CD4-positive, alpha-beta T cell treated with Interleukin-2 at 100 ng/mL for 4 hours (primary cell): ENCODE measurements at regions not wholly inside any gene's neighbourhood (a gene's known extent, or its start where the extent isn't known, plus 50 kb on each side); places are given as distances from the start of the nearest gene placed in this dataset.
"Not testable (repeated sequence)": the region's sequence is repeated elsewhere in the genome, so short reads cannot be mapped to it uniquely, and the experiment has no call there.

Source experiments
- DNase-seq: peaks from one replicate; pipeline ENCODE4 v3.0.0-alpha.2; 2020; ENCODE audit warnings: low spot score

GRCh38 chr2:144935736-144936135 lies 415.8 kb upstream of the ZEB2 start:
- no peak for DNase-seq

GRCh38 chr2:144935191-144935590 lies 415.3 kb upstream of the ZEB2 start:
- no peak for DNase-seq

DNA sequence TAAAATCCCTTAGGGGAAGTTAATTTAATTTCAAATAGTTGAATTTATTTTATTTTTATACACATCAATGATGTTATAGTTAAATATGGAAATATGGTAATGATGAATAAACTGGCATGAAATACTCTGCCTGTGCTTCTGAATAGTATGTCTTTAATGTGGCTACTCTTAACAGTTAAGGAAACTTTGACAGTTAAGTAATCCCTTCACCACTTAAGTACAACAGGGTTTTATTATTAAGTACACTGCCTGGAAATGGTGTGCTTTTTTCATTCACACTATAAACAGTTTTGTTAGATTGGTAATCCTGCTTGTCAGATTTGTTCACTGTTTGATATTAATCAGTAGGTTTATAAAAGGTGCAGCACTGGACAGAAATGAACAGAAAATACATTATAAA lies 412.0 kb upstream of the ZEB2 start:
- no peak for DNase-seq

- no peak for DNase-seq
Measured at GRCh38 chr2:144931480-144931879, 411.6 kb upstream of the ZEB2 start.

GRCh38 chr2:144927429-144927828 lies 407.5 kb upstream of the ZEB2 start:
- no peak for DNase-seq

DNA sequence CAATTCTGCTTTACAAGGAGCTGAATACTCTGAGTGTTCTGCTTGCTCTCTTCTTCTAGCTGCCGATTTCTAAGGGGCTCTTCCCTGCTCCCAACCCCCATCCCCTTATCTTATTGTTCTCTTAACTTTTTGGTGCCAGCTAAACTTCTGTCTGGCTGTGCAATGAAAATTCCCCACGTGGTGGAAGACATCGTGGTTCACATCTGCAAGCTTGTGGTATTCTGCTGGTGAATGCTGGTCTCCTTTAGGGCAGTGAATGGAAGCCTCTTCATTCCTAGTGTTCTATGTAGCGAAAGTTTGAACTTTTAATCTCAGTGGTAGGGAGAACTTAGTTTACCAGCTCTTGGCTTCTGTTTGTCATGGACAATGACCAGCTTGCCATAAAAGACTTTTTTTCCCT lies 406.0 kb upstream of the ZEB2 start:
- no peak for DNase-seq

DNA sequence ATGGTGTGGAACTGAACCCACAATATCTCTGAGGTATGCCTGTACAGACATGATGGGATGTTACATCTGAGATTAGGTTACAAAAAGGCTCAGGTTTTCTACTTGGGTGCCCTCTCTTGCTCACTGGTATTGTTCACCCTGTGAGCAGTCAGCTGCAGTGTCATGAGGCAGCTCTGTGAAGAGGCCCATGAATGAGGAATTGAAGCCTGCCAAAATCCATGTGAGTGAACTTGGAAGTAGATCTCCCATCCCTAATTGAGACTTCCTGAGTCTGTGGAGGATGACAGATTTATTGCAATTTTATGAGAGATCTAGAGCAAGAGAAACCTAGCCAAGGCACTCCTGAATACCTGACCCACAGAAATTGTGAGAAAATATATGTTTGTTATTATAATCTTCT lies 404.9 kb upstream of the ZEB2 start:
- no peak for DNase-seq

DNA sequence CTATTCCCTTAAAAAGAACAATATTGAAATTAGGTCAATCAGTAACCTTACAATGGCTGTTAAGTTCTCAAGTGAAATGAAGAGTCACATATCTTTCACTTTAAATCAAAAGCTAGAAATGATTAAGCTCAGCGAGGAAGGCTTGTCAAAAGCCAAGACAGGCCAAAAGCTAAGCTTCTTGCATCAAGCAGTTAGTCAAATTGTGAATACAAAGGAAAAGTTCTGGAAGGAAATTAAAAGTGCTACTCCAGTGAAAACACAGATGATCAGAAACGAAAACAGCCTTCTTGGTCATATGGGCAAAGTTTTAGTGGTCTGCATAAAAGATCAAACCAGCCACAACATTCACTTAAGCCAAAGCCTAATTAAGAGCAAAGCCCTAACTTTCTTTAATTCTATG lies 402.6 kb upstream of the ZEB2 start:
- no peak for DNase-seq

DNA sequence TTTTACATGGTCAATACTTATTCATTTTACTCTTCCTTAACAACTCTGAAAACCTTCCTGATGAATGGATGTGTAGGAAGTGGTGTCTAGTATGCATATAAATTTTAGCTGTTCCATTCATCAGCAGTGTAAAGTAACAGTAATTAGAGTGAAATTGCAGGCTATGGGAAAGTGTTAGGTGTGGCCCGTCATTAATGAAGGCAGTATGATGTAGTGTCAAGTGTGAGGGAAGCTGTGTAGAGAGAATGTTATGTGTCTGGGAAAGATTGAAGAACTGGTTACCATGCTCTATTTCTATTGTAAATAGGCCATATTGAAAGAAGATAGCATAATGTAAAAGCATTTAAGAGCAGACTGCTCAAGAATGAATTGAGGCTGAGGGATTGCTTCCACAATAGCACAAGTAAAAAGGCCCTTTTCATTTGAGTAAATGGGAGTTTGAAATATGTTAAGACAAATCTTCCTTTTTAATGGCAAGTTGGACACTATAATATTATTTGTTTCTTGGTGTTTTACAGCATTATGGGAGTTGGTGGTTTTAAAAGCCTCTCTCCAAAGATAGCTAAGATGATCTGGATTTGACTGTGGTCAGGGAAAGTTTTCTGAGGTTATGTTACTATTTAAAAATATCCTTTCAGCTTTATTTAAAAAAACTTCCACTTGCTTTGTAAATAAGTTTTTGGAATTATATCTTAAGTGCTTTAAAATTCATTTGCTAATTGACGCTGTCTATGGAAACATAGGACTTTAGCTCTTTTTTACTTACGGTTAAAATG lies 401.0 kb upstream of the ZEB2 start:
- no peak for DNase-seq

- no peak for DNase-seq
Measured at GRCh38 chr2:144914622-144915318, 394.9 kb upstream of the ZEB2 start.

- DNase-seq: no peak
Measured at GRCh38 chr2:144914113-144914512, 394.2 kb upstream of the ZEB2 start.

- DNase-seq: no peak
Measured at GRCh38 chr2:144912206-144912605, 392.3 kb upstream of the ZEB2 start.

GRCh38 chr2:144905956-144906355 lies 386.0 kb upstream of the ZEB2 start:
- DNase-seq: no peak

GRCh38 chr2:144904612-144905011 lies 384.7 kb upstream of the ZEB2 start:
- DNase-seq: no peak

GRCh38 chr2:144903045-144903444 lies 383.1 kb upstream of the ZEB2 start:
- not testable (repeated sequence) for DNase-seq

GRCh38 chr2:144901386-144901785 lies 381.5 kb upstream of the ZEB2 start:
- not testable (repeated sequence) for DNase-seq

- DNase-seq: no peak
Measured at GRCh38 chr2:144896341-144896740, 376.4 kb upstream of the ZEB2 start.

DNA sequence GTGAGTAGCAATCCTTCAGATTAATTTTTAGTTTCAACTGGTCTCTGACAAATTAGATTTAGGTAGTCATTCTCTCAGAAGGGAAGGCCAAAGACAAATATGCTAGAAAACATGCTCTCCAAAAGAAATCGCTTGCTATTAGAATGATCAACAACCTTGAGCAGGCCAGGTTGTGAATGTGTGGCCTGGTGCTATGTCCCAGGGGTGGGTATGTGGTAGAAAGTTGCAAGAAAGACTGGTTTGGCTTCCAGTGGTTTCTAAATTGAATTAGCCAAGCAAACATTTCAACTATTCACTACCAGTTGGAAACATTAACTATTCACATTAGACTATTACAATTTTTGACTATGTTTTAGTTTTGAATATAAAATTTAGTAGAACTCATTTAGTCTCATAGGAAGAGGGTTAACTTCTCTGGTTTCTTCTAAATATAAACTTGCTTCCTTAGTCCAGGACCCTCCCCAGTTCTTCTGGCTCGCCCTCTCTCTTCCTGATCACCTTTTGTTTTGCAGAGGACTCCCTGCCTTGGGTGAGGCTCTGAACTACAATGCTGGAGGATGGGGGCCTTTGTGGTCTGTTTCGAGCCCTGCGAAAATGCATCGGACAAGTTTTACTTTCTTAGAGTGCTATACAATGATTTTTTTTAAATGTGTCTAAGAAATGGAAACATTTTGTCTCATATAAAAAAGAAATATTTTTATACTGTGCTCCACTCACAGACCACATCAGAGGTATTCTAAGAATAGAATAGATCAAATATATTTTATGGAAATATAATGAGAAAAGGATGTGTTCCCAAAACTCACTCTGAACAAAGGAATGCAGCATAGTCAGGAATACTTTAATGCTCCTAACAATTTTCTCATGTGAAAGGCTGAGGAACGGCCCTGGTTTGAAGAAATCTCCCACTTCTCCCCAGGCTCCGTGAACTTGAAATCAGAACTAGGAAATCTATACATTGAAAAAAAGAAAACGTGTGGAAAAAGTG lies 375.0 kb upstream of the ZEB2 start:
- DNase-seq: no peak

DNA sequence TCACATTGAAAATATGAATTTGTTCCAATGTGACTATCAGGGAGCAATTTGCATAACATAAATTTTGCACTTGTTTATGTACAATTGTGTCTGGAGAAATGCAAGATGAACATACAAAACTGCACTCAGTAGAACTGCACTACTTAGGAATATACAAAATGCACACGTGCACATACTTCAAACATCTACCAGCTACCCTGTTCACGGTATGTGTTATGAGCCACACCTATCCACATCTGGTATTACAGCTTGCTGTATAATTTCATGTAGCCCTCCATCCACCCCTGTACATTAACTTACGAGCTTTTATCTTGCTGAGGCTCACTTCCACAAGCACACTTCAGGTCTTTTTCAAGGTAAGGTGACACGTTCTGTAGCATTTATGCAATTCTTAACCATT lies 373.5 kb upstream of the ZEB2 start:
- DNase-seq: no peak

DNA sequence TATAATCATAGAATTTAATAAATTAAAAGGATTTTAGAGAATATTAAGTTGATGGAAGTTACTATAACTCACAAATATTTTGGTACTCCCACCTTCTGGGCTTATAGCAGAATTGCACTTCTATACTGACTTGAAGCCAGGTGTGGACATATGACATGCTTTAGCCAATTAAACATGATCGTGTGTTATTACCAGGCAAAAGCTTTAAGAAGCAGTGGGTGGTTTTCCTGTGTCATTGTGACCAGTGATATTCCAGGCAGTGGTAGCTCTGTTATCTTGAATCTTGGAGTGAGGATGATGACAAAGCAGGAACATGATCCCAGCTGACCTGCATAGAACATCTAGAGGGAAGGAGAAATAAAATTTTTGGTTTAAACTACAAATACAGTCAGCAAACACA lies 370.9 kb upstream of the ZEB2 start:
- DNase-seq: no peak

GRCh38 chr2:144889348-144889747 lies 369.4 kb upstream of the ZEB2 start:
- no peak for DNase-seq

GRCh38 chr2:144886862-144887261 lies 366.9 kb upstream of the ZEB2 start:
- no peak for DNase-seq

DNA sequence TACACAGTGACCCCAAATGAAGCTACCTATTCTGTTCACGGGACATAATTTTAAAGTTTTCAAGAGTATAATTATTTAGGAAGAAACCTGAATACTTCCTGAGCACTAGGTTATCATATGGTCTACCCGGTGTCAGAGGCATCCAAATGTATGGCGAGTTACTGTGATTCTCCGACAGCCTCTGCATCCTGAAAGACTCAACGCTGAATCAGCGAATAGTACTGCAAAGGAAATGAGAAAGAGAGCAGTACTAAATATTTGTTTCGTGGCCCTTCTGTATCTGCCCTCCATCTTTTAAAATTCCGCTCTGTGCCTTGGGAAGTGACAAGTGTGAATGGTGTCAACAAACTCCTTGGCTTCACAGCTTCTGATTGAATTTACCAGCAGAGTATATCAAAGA lies 358.0 kb upstream of the ZEB2 start:
- DNase-seq: no peak
